HK-2 (cell line): ENCODE measurements at regions not wholly inside any gene's neighbourhood (a gene's known extent, or its start where the extent isn't known, plus 50 kb on each side); places are given as distances from the start of the nearest gene placed in this dataset.
"Not testable (repeated sequence)": the region's sequence is repeated elsewhere in the genome, so short reads cannot be mapped to it uniquely, and the experiment has no call there.

Source experiments
- DNase-seq: peaks from one replicate; pipeline ENCODE4 v3.0.0-alpha.2; 2018; ENCODE audit not compliant: unreplicated experiment

- no peak for DNase-seq
Observed at GRCh38 chr9:80763536-80763935, 925.8 kb downstream of the TLE1 start.

GRCh38 chr9:80755586-80755985 is 933.8 kb downstream of the TLE1 start:
- DNase-seq = no peak

GRCh38 chr9:80747056-80747455 is 942.3 kb downstream of the TLE1 start:
- DNase-seq = not testable (repeated sequence)

GRCh38 chr9:80732506-80732905 is 956.8 kb downstream of the TLE1 start:
- DNase-seq = no peak

- no peak for DNase-seq
Observed at GRCh38 chr9:80720579-80720978, 968.8 kb downstream of the TLE1 start.

- no peak for DNase-seq
Observed at GRCh38 chr9:80707120-80707519, 982.2 kb downstream of the TLE1 start.

GRCh38 chr9:80701061-80701460 is 988.3 kb downstream of the TLE1 start:
- DNase-seq = no peak

GRCh38 chr9:80699511-80699998 is 989.8 kb downstream of the TLE1 start:
- no peak for DNase-seq

- DNase-seq = no peak
Observed at GRCh38 chr9:80698725-80699410, 990.5 kb downstream of the TLE1 start.

- no peak for DNase-seq
Observed at GRCh38 chr9:80692751-80693150, 996.6 kb downstream of the TLE1 start.

GRCh38 chr9:80691229-80691628 is 998.1 kb downstream of the TLE1 start:
- DNase-seq = no peak

- DNase-seq = no peak
Observed at GRCh38 chr9:80690349-80690939, 998.9 kb downstream of the TLE1 start.

- no peak for DNase-seq
Observed at GRCh38 chr9:80679916-80680315, 1009.4 kb downstream of the TLE1 start.

GRCh38 chr9:80678906-80679305 is 1010.4 kb downstream of the TLE1 start:
- DNase-seq = no peak

- no peak for DNase-seq
Observed at GRCh38 chr9:80673496-80673895, 1015.9 kb downstream of the TLE1 start.

GRCh38 chr9:80665479-80665878 is 1023.9 kb downstream of the TLE1 start:
- no peak for DNase-seq

GRCh38 chr9:80664327-80665210 is 1024.8 kb downstream of the TLE1 start:
- DNase-seq = no peak

GRCh38 chr9:80659751-80660150 is 1029.6 kb downstream of the TLE1 start:
- not testable (repeated sequence) for DNase-seq

GRCh38 chr9:80651044-80651443 is 1038.3 kb downstream of the TLE1 start:
- no peak for DNase-seq

GRCh38 chr9:80649496-80649895 is 1039.9 kb downstream of the TLE1 start:
- no peak for DNase-seq

GRCh38 chr9:80649001-80649420 is 1040.3 kb downstream of the TLE1 start:
- DNase-seq = peak; percentile 6

GRCh38 chr9:80648336-80648735 is 1041.0 kb downstream of the TLE1 start:
- DNase-seq = no peak

GRCh38 chr9:80646211-80646610 is 1043.1 kb downstream of the TLE1 start:
- DNase-seq = no peak
